HG03097 (cell line): ENCODE measurements at regions not wholly inside any gene's neighbourhood (a gene's known extent, or its start where the extent isn't known, plus 50 kb on each side); places are given as distances from the start of the nearest gene placed in this dataset.

Experiments
- ATAC-seq: cut with Tn5 transposase; IDR thresholded peaks from one replicate; pipeline ENCODE4 v1.9.1; 2021; ENCODE audit not compliant: unreplicated experiment, low FRiP score

- ATAC-seq: no peak
These were observed 171.3 kb downstream of the SNCA start for GRCh38 chr4:89665662-89666061.

- ATAC-seq: no peak
These were observed 172.4 kb downstream of the SNCA start for GRCh38 chr4:89664521-89664920.

DNA sequence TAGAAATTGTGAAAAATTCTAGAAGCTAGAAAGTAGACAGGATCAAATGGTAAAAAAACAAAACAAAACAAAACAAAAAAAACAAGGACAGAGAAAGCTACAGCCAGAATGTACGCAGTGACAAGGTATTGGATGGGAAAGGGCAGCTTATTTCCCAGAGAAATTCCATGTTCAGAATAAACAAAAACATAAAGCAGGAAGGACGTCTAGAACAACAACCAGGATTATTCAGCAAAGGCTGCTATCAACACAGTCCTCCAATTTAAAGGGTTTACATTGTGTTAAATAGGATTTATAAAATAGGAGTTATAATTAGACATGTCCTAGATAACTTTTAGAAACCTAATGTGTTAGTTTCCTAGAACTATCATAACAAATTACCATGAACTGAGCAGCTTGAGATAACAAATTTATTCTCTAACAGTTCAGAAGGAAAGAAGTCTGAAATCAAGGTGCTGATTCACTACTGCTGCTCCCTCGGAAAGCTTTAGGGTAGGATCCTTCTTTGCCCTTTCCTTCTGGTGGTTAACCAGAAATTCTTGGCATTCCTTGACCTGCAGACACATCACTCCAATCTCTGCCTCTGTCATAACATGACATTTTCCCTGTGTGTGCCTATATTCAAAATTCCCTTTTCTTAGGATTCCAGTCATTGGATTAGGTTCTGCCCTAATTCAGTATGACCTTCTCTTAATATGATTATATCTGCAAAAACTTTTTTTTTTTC lies 175.6 kb downstream of the SNCA start:
- no peak for ATAC-seq

GRCh38 chr4:89660444-89661172 lies 176.4 kb downstream of the SNCA start:
- no peak for ATAC-seq

- ATAC-seq: peak; percentile 50
These were observed 178.3 kb downstream of the SNCA start for GRCh38 chr4:89658701-89659024.

DNA sequence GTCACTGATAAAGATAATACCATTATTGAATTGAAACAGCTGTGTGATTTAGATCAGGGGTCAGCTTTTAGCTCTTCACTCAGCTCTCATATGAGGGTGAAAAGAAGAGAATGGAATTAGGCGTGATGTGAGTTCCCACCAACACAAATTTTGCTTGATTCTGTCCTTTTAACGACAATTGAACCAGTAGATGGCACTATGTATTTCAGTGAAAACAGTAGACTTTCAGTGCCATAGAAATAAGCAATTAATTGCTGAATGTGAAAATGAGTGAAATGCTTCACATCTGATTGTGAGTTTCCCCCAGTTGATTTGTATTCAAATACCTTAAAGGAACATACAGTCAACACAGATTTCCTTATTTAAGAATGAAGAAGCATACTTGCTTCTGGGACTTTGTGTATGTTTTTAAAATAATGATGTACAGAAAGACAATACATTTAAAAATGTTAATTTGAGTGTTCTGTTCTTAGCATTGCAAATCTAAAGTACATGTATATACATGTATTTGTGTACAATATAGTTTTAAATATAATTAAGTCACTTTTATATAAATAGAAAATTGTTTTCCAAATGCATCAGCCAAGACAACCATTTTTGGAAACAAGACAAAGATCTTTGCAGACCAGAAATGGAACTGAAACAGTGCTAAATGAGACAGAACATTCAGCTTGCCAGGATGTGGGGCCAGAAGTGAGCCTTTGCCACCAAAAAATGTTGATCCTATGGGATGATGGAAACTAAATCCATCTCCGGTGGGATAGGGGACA lies 178.8 kb downstream of the SNCA start:
- ATAC-seq: peak; percentile 59

DNA sequence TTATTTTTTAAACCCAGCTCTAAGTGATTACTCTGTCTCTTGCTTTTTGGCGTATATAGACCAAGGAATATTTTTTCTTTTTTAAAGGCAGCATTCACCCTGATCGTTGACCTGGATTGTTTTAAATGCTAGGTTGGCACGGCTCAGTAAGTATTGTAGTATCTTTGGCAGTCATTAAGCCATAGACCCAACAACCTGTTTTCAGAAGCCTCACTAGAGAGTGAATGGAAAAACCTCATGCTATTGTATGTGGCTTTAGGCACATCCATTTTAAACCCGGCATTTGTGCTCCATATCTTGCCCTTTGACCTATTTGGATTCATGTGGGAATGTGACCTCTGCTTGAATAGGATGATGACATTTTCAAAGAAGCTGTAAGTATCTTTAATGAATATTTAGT lies 183.9 kb downstream of the SNCA start:
- no peak for ATAC-seq

GRCh38 chr4:89645482-89645881 lies 191.5 kb downstream of the SNCA start:
- no peak for ATAC-seq

GRCh38 chr4:89641367-89641687 lies 195.6 kb downstream of the SNCA start:
- no peak for ATAC-seq

DNA sequence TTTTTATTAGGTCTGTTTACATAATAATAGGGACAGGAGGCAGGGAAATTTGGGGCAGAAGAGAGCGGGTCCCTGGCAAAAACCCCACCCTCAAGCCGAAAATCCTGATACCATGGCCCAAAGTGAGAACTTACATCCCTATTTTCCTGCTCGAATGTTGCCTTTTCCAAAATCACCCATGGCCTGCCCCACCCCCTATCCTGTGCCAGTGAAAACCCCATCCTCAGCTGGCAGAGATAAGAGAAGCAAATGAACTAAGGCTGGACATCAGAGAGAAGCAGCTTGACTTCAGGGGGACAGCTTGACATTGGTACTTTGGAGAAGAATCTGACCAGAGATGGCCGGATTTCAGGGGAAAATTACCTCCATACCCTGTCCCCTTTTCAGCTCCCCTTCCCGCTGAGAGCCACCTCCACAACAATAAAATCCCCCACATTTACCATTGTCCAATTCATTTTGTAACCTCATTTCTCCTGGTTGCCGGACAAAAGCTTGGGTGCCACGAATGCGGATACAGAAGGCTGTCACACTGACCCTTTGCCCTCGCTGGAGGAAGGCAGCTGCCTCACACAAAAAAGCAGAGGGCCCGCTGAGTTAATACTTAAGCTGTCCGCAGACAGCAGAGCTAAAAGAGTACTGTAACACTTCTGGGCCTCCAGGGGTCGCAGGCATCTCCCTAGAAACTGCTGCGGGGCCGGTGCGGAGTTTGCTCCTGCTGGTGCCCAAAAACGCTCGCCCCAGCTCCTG lies 196.2 kb downstream of the SNCA start:
- no peak for ATAC-seq

GRCh38 chr4:89639395-89639794 lies 197.6 kb downstream of the SNCA start:
- ATAC-seq: no peak

DNA sequence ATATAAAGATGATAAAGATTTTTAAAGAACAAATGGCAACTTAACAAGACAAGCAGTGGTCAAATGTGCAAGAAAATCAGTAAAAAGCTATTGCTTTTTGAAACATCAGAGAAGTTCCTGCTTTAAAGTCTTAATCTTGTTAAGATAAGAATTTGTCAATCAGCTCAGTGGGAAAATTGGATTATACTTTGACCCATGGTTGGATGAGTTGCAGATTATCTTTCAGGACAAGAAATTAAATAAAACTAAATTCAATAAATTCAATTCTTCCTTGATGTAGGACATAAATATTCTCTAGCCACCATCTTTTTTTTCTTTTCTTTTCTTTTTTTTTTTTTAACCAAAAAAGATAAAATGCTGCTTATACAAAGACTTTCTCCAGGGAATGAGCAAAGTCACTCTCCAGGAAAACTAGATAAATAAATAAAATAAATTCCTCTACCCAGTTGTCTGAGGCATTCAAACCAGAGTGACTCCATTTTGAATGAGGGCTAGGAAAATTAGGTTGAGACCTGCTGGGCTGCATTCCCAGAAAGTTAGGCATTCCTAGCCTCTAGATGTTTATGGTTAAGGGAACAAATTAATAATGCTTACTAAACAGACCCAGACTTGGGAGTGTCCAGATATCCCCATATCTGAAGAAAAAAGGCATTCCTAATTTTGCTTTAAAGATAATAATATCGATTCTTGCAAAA lies 211.2 kb downstream of the SNCA start:
- ATAC-seq: no peak

DNA sequence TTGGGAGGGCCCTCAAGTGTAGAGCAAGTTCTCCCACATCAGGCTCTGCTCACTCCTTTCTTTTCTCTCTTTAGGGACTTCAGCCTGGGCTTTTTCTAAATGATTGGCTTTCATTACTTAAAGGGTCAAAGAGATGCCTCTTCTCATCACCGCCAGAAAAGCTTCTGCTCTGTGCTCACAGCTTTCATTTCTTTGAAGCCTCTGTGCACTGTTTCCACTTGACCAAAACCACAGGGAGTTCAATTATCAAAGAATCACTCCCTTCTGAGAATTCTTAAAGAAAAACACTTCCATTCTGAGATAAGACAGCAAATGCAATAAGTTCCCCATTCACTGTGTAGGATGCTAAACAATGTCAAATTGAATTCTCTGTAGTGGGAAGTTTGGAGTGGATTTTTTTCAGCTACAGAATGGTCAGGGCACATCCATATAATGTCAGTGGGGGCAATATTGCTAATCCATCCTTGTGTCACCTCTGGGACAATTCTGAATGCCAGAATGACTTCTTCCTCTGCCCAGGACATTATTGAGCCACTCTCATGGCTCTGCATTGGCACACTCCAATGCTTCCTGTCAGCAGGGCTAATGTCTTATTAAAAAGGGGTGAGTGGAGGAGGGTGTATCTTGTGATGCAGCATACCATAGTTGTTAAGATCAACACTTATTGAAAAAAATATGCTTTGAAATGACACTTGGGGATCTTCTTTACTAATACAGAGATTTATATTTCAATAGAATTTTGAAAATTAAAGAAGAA lies 217.6 kb downstream of the SNCA start:
- ATAC-seq: peak; percentile 61

DNA sequence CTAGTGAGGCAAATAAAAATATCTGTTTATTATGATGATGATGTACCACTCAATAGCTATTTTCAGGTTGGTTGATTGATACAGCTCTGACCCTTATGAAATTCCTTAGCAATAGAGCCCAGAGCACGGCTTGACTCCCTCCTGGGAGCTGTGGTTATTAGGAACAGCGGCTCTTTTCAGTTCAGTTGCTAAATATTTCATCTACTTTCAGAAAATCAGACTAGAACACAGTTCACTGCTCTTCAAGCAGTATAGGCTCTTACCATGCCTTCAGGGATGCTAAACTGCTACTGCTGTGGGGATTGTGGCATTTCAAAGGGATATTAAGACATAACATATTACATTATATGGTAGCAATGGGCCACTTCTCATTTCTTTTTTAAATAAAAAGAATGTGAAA lies 218.8 kb downstream of the SNCA start:
- ATAC-seq: no peak

GRCh38 chr4:89617317-89617716 lies 219.6 kb downstream of the SNCA start:
- ATAC-seq: no peak

- ATAC-seq: no peak
These were observed 220.6 kb downstream of the SNCA start for GRCh38 chr4:89616382-89616781.

GRCh38 chr4:89615051-89615450 lies 221.9 kb downstream of the SNCA start:
- ATAC-seq: no peak

- ATAC-seq: no peak
These were observed 222.8 kb downstream of the SNCA start for GRCh38 chr4:89614155-89614554.

DNA sequence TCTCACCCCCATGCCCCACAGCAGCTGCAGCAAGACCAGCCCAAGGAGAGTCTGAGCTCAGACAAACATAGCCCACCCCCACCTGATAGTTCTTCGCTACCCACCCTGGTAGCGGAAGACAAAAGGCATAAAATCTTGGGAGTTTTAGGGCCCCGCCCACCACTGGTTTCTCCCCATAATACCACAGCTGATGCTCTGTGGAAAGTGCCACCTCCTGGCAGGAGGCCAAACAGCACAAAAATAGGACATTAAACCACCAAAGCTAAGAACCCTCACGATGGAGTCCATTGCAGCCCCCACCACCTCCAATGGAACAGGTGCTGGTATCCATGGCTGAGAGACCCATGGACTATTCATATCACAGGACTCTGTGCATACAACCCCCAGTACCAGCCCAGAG lies 226.7 kb downstream of the SNCA start:
- no peak for ATAC-seq

GRCh38 chr4:89609756-89610155 lies 227.2 kb downstream of the SNCA start:
- ATAC-seq: no peak
